Liver (tissue), 8 donors: ENCODE measurements at regions not wholly inside any gene's neighbourhood (a gene's known extent, or its start where the extent isn't known, plus 50 kb on each side); places are given as distances from the start of the nearest gene placed in this dataset.

Experiments used
- DNase-seq: peaks from one replicate; pipeline ENCODE4 v3.0.0-alpha.2; 2017; ENCODE audit warnings: low spot score
- H3K27ac ChIP-seq, 2 donors: one replicate each; pipeline ENCODE4 v1.7.0; 2013; ENCODE audit warnings: inconsistent platforms in 2 of 2, low read length in 2 of 2, control low read depth in 1 of 2, low read depth in 1 of 2, mild to moderate bottlenecking in 1 of 2
- H3K27me3 ChIP-seq, 4 donors: one replicate each; pipeline versions ENCODE4 v1.6.1 to v1.7.0; 2013; ENCODE audit warnings: low read length in 3 of 4, inconsistent platforms in 1 of 4, mild to moderate bottlenecking in 1 of 4, moderate library complexity in 1 of 4; ENCODE audit not compliant: control insufficient read depth in 4 of 4, insufficient read depth in 4 of 4
- H3K36me3 ChIP-seq, 4 donors: one replicate each; pipeline versions ENCODE4 v1.6.1 to v1.7.0; 2013; ENCODE audit warnings: low read length in 3 of 4, mild to moderate bottlenecking in 3 of 4, low read depth in 1 of 4, moderate library complexity in 1 of 4; ENCODE audit not compliant: control insufficient read depth in 4 of 4, insufficient read depth in 3 of 4
- H3K4me1 ChIP-seq, 4 donors: one replicate each; pipeline versions ENCODE4 v1.6.1 to v1.7.0; 2013; ENCODE audit warnings: low read length in 3 of 4, mild to moderate bottlenecking in 3 of 4, moderate library complexity in 1 of 4; ENCODE audit not compliant: control insufficient read depth in 4 of 4, insufficient read depth in 4 of 4
- H3K4me3 ChIP-seq, 3 donors: one replicate each; pipeline versions ENCODE4 v1.6.1 to v1.7.0; 2013; ENCODE audit warnings: low read length in 3 of 3, control low read depth in 1 of 3, low read depth in 1 of 3, mild to moderate bottlenecking in 1 of 3
- H3K9ac ChIP-seq, 2 donors: one replicate each; pipeline ENCODE4 v1.7.0; 2013; ENCODE audit warnings: low read length in 2 of 2, mild to moderate bottlenecking in 2 of 2, moderate library complexity in 2 of 2, control low read depth in 1 of 2, low read depth in 1 of 2
- H3K9me3 ChIP-seq, 4 donors: one replicate each; pipeline versions ENCODE4 v1.6.1 to v1.7.0; 2013; ENCODE audit warnings: low read length in 3 of 4; ENCODE audit not compliant: control insufficient read depth in 4 of 4
- CTCF ChIP-seq: fragments of 150-350 bp; IDR thresholded peaks from 2 replicates; pipeline ENCODE4 v1.5.1; 2017; ENCODE audit warnings: improper control_type of control experiment, low read depth, low read length; ENCODE audit not compliant: missing input control
- EGR1 ChIP-seq, 2 donors: IDR thresholded peaks; 2 replicates each; pipeline ENCODE4 v1.6.1; 2016 to 2018; ENCODE audit warnings: antibody characterized with exemption in 2 of 2, low read depth in 2 of 2
- FOXA1 ChIP-seq: IDR thresholded peaks from 2 replicates; pipeline ENCODE4 v1.6.1; 2016; ENCODE audit warnings: antibody characterized with exemption
- FOXA2 ChIP-seq: IDR thresholded peaks from 2 replicates; pipeline ENCODE4 v1.6.1; 2016; ENCODE audit warnings: antibody characterized with exemption
- GABPA ChIP-seq, 2 donors: IDR thresholded peaks in 1 of 2; conservative IDR thresholded peaks in 1 of 2; 2 replicates each; pipeline ENCODE4 v1.6.1; 2016; ENCODE audit warnings: antibody characterized with exemption in 2 of 2, mild to moderate bottlenecking in 1 of 2, moderate library complexity in 1 of 2
- HNF4A ChIP-seq, 2 donors: conservative IDR thresholded peaks; 2 replicates each; pipeline ENCODE4 v1.6.1; 2016; ENCODE audit warnings: antibody characterized with exemption in 2 of 2, mild to moderate bottlenecking in 2 of 2
- HNF4G ChIP-seq: IDR thresholded peaks from 2 replicates; pipeline ENCODE4 v1.6.1; 2016; ENCODE audit warnings: antibody characterized with exemption
- JUND ChIP-seq, 2 donors: IDR thresholded peaks; 2 replicates each; pipeline ENCODE4 v1.6.1; 2016; ENCODE audit warnings: antibody characterized with exemption in 2 of 2
- NR2F2 ChIP-seq: IDR thresholded peaks from 2 replicates; pipeline ENCODE4 v1.6.1; 2016; ENCODE audit warnings: antibody characterized with exemption
- RAD21 ChIP-seq, 2 donors: IDR thresholded peaks; 2 replicates each; pipeline ENCODE4 v1.6.1; 2016; ENCODE audit warnings: antibody characterized with exemption in 2 of 2, mild to moderate bottlenecking in 2 of 2
- REST ChIP-seq: IDR thresholded peaks from 2 replicates; pipeline ENCODE4 v1.6.1; 2016; ENCODE audit warnings: antibody characterized with exemption, mild to moderate bottlenecking
- RXRA ChIP-seq, 2 donors: IDR thresholded peaks; 2 replicates each; pipeline ENCODE4 v1.6.1; 2017 to 2018; ENCODE audit warnings: antibody characterized with exemption in 2 of 2, mild to moderate bottlenecking in 1 of 2
- SP1 ChIP-seq: IDR thresholded peaks from 2 replicates; pipeline ENCODE4 v1.6.1; 2018; ENCODE audit warnings: antibody characterized with exemption, mild to moderate bottlenecking
- YY1 ChIP-seq: IDR thresholded peaks from 2 replicates; pipeline ENCODE4 v1.6.1; 2016; ENCODE audit warnings: antibody characterized with exemption, mild to moderate bottlenecking
- WGBS: extraction: QIAGEN DNeasy Blood & Tissue Kit; methylation state at CpG from one replicate; pipeline ENCODE4 v1.1.7; 2013; 5-methylcytosine and 5-hydroxymethylcytosine counted together
- TF ChIP-seq, protein P1 (sequence below): IDR thresholded peaks from 2 replicates; pipeline ENCODE4 v1.6.1; 2016; ENCODE audit warnings: antibody characterized with exemption
- TF ChIP-seq, protein P2 (sequence below): IDR thresholded peaks from 2 replicates; pipeline ENCODE4 v1.6.1; 2016; ENCODE audit warnings: antibody characterized with exemption
- TF ChIP-seq, protein P3 (sequence below): IDR thresholded peaks from 2 replicates; pipeline ENCODE4 v1.6.1; 2016; ENCODE audit warnings: antibody characterized with exemption
- donor health status: healthy.
- donor health status: healthy.
- donor health status: healthy.
- donor health status: healthy.
- donor health status: healthy.

DNA sequence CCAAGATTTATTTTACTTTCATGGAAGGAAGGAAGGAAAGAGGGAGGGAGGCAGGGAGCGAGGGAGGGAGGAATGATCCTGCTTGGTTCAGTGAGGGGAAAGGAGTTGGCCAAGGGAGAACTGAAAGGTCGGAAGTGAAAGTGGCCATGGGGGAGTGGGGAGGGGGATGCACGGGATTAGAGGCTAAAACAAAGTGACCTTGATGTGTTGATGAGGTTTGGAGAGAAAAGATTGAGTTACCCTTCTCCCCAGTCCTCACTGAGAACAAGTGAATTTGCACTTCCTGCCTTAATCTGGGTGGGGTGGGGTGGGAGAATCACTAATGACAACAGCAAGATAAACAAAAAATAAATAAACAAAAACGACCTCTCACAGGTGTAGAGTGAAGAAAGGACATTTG, 212.0 kb upstream of the TLE3 start:
- 50% methylated on average over 4 of the region's 4 CpGs for WGBS
- peaks cover 0 to 6% (median 3%) of the 10 kb centered on the region in 4 donors for H3K9me3 ChIP-seq
- no peaks in the 10 kb centered on the region for H3K27me3 ChIP-seq
- H3K4me1 ChIP-seq: no peaks in the 10 kb centered on the region
- no peak for DNase-seq
- H3K4me3 ChIP-seq: no peak overlapping the region
- H3K9ac ChIP-seq: no peak overlapping the region
- TF ChIP-seq NR2F2: no peak
- no peak for TF ChIP-seq JUND (IDR thresholded peaks at IDR 0.05)
- TF ChIP-seq CTCF: no peak
- TF ChIP-seq EGR1 (IDR thresholded peaks at IDR 0.05; ENCODE audit: low read depth in 2 of 2): no peak
- no peak for TF ChIP-seq REST
- no peak for TF ChIP-seq FOXA1
- no peak for TF ChIP-seq GABPA (IDR thresholded peaks at IDR 0.05 in 1 of 2, conservative IDR thresholded peaks at IDR 0.05 in 1 of 2)
- no peak for TF ChIP-seq RXRA (IDR thresholded peaks at IDR 0.05)
- no peak for TF ChIP-seq HNF4A (conservative IDR thresholded peaks at IDR 0.05)
- no peak for TF ChIP-seq YY1
- TF ChIP-seq RAD21 (IDR thresholded peaks at IDR 0.05): no peak
- TF ChIP-seq FOXA2: no peak
- TF ChIP-seq SP1: no peak
- H3K27ac ChIP-seq: no peak overlapping the region
- no peaks in the 10 kb centered on the region for H3K36me3 ChIP-seq

- Histone ChIP-seq H3K9ac (no peak overlapping the region), H3K9me3 (peaks cover 0 to 6% (median 3%) of the 10 kb centered on the region in 4 donors), H3K27me3 (no peaks in the 10 kb centered on the region), H3K4me3 (no peak overlapping the region), H3K36me3 (no peaks in the 10 kb centered on the region), H3K4me1 (no peaks in the 10 kb centered on the region), H3K27ac (no peak overlapping the region)
- 85% methylated on average over 9 of the region's 9 CpGs for WGBS
- no peak for DNase-seq
- TF ChIP-seq, protein P1, sequence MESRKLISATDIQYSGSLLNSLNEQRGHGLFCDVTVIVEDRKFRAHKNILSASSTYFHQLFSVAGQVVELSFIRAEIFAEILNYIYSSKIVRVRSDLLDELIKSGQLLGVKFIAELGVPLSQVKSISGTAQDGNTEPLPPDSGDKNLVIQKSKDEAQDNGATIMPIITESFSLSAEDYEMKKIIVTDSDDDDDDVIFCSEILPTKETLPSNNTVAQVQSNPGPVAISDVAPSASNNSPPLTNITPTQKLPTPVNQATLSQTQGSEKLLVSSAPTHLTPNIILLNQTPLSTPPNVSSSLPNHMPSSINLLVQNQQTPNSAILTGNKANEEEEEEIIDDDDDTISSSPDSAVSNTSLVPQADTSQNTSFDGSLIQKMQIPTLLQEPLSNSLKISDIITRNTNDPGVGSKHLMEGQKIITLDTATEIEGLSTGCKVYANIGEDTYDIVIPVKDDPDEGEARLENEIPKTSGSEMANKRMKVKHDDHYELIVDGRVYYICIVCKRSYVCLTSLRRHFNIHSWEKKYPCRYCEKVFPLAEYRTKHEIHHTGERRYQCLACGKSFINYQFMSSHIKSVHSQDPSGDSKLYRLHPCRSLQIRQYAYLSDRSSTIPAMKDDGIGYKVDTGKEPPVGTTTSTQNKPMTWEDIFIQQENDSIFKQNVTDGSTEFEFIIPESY: no peak
- no peak for TF ChIP-seq CTCF
- TF ChIP-seq, protein P2, sequence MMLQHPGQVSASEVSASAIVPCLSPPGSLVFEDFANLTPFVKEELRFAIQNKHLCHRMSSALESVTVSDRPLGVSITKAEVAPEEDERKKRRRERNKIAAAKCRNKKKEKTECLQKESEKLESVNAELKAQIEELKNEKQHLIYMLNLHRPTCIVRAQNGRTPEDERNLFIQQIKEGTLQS: no peak
- TF ChIP-seq, protein P3, sequence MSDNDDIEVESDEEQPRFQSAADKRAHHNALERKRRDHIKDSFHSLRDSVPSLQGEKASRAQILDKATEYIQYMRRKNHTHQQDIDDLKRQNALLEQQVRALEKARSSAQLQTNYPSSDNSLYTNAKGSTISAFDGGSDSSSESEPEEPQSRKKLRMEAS: no peak
- no peak for TF ChIP-seq FOXA2
- no peak for TF ChIP-seq EGR1 (IDR thresholded peaks at IDR 0.05; ENCODE audit: low read depth in 2 of 2)
- no peak for TF ChIP-seq FOXA1
- no peak for TF ChIP-seq JUND (IDR thresholded peaks at IDR 0.05)
- TF ChIP-seq REST: no peak
- TF ChIP-seq HNF4G: no peak
- TF ChIP-seq RXRA (IDR thresholded peaks at IDR 0.05): no peak
- TF ChIP-seq HNF4A (conservative IDR thresholded peaks at IDR 0.05): no peak
- TF ChIP-seq YY1: no peak
- TF ChIP-seq RAD21 (IDR thresholded peaks at IDR 0.05): no peak
- no peak for TF ChIP-seq NR2F2
- no peak for TF ChIP-seq SP1
Observed at GRCh38 chr15:70308735-70309434, 211.2 kb upstream of the TLE3 start.
